ENCODE measurements at regions not wholly inside any gene's neighbourhood (a gene's known extent, or its start where the extent isn't known, plus 50 kb on each side); places are given as distances from the start of the nearest gene placed in this dataset.

- no peak for DNase-seq (ENCODE audit: low spot score)
- H3K27ac ChIP-seq: no peak overlapping the region
- no peak overlapping the region for H3K4me3 ChIP-seq
- TF ChIP-seq CTCF (IDR thresholded peaks at IDR 0.05): no peak
Measured at GRCh38 chr5:165573445-165573844, 2068.0 kb downstream of the MAT2B start.

- Histone ChIP-seq H3K27ac (no peak overlapping the region), H3K4me3 (no peak overlapping the region)
- DNase-seq (ENCODE audit: low spot score): no peak
- no peak for TF ChIP-seq CTCF (IDR thresholded peaks at IDR 0.05)
Measured at GRCh38 chr5:165574100-165574499, 2068.7 kb downstream of the MAT2B start.

GRCh38 chr5:165576678-165577275 lies 2071.4 kb downstream of the MAT2B start:
- Histone ChIP-seq H3K27ac (no peak overlapping the region), H3K4me3 (no peak overlapping the region)
- no peak for DNase-seq (ENCODE audit: low spot score)
- TF ChIP-seq CTCF (IDR thresholded peaks at IDR 0.05): no peak

GRCh38 chr5:165579911-165580310 lies 2074.5 kb downstream of the MAT2B start:
- TF ChIP-seq CTCF (IDR thresholded peaks at IDR 0.05): no peak
- no peak overlapping the region for H3K27ac ChIP-seq
- H3K4me3 ChIP-seq: no peak overlapping the region
- DNase-seq (ENCODE audit: low spot score): no peak

GRCh38 chr5:165594693-165595092 lies 2089.3 kb downstream of the MAT2B start:
- Histone ChIP-seq H3K27ac (no peak overlapping the region), H3K4me3 (no peak overlapping the region)
- TF ChIP-seq CTCF (IDR thresholded peaks at IDR 0.05): no peak
- no peak for DNase-seq (ENCODE audit: low spot score)

GRCh38 chr5:165602529-165602928 lies 2097.1 kb downstream of the MAT2B start:
- H3K27ac ChIP-seq: no peak overlapping the region
- no peak overlapping the region for H3K4me3 ChIP-seq
- no peak for DNase-seq (ENCODE audit: low spot score)
- TF ChIP-seq CTCF (IDR thresholded peaks at IDR 0.05): no peak

GRCh38 chr5:165607026-165607425 lies 2101.6 kb downstream of the MAT2B start:
- H3K27ac ChIP-seq: no peak overlapping the region
- no peak overlapping the region for H3K4me3 ChIP-seq
- no peak for DNase-seq (ENCODE audit: low spot score)
- TF ChIP-seq CTCF (IDR thresholded peaks at IDR 0.05): no peak
